ENCODE measurements at regions not wholly inside any gene's neighbourhood (a gene's known extent, or its start where the extent isn't known, plus 50 kb on each side); places are given as distances from the start of the nearest gene placed in this dataset.
"Not testable (repeated sequence)": the region's sequence is repeated elsewhere in the genome, so short reads cannot be mapped to it uniquely, and the experiment has no call there.

- Histone ChIP-seq H3K4me3 (ENCODE audit: low read length) (no peak overlapping the region), H2AFZ (ENCODE audit: low read length) (no peak overlapping the region)
- TF ChIP-seq EZH2phosphoT487 (IDR thresholded peaks at IDR 0.05; ENCODE audit: low read length) (no peak), EZH2 (optimal IDR thresholded peaks at IDR 0.05; ENCODE audit: low read depth, low read length) (no peak), CTCF (IDR thresholded peaks at IDR 0.05; ENCODE audit: low read length) (no peak)
Observed at GRCh38 chr15:31206386-31207181, 105.1 kb upstream of the TRPM1 start.

GRCh38 chr15:31207246-31207645, 105.7 kb upstream of the TRPM1 start:
- no peak overlapping the region for H3K4me2 ChIP-seq (ENCODE audit: low read depth, low read length)
- H3K4me1 ChIP-seq (ENCODE audit: low read length) = peaks cover 14% of the 10 kb centered on the region
- H3K9me2 ChIP-seq (replicated peaks; ENCODE audit: insufficient read depth, low read length) = no peaks in the 10 kb centered on the region
- H3K4me3 ChIP-seq (ENCODE audit: low read length) = no peak overlapping the region
- no peaks in the 10 kb centered on the region for H3K79me2 ChIP-seq (ENCODE audit: low read length)
- peak; percentile 35 for DNase-seq
- no peak overlapping the region for H3K9ac ChIP-seq (ENCODE audit: low read length)
- TF ChIP-seq CTCF (IDR thresholded peaks at IDR 0.05; ENCODE audit: low read length) = no peak
- H3K27ac ChIP-seq (ENCODE audit: low read length) = no peak overlapping the region
- no peaks in the 10 kb centered on the region for H3F3A ChIP-seq (ENCODE audit: insufficient read depth, low read length)
- no peaks in the 10 kb centered on the region for H3K27me3 ChIP-seq (replicated peaks; ENCODE audit: insufficient read depth, low read length)
- no peak overlapping the region for H2AFZ ChIP-seq (ENCODE audit: low read length)
- H3K9me3 ChIP-seq (replicated peaks; ENCODE audit: insufficient read depth, low read length) = no peaks in the 10 kb centered on the region
- no peaks in the 10 kb centered on the region for H3K36me3 ChIP-seq (replicated peaks; ENCODE audit: insufficient read depth, low read length)
- no peaks in the 10 kb centered on the region for H4K20me1 ChIP-seq (ENCODE audit: insufficient read depth, low read length)

More at GRCh38 chr15:31206386-31207181, 105.1 kb upstream of the TRPM1 start:
- no peaks in the 10 kb centered on the region for H3K9me3 ChIP-seq (replicated peaks; ENCODE audit: insufficient read depth, low read length)
- H3K9me2 ChIP-seq (replicated peaks; ENCODE audit: insufficient read depth, low read length) = no peaks in the 10 kb centered on the region
- no peaks in the 10 kb centered on the region for H3K79me2 ChIP-seq (ENCODE audit: low read length)
- no peaks in the 10 kb centered on the region for H3F3A ChIP-seq (ENCODE audit: insufficient read depth, low read length)
- no peaks in the 10 kb centered on the region for H3K27me3 ChIP-seq (replicated peaks; ENCODE audit: insufficient read depth, low read length)
- H3K9ac ChIP-seq (ENCODE audit: low read length) = no peak overlapping the region
- H4K20me1 ChIP-seq (ENCODE audit: insufficient read depth, low read length) = no peaks in the 10 kb centered on the region
- no peaks in the 10 kb centered on the region for H3K36me3 ChIP-seq (replicated peaks; ENCODE audit: insufficient read depth, low read length)
- no peak overlapping the region for H3K27ac ChIP-seq (ENCODE audit: low read length)
- no peak overlapping the region for H3K4me2 ChIP-seq (ENCODE audit: low read depth, low read length)
- no peak for DNase-seq
- H3K4me1 ChIP-seq (ENCODE audit: low read length) = peaks cover 19% of the 10 kb centered on the region

- not testable (repeated sequence) for H3K4me3 ChIP-seq (ENCODE audit: low read length); H3K27me3 ChIP-seq (replicated peaks; ENCODE audit: insufficient read depth, low read length); H3F3A ChIP-seq (ENCODE audit: insufficient read depth, low read length); H2AFZ ChIP-seq (ENCODE audit: low read length); H4K20me1 ChIP-seq (ENCODE audit: insufficient read depth, low read length); H3K36me3 ChIP-seq (replicated peaks; ENCODE audit: insufficient read depth, low read length); H3K9me3 ChIP-seq (replicated peaks; ENCODE audit: insufficient read depth, low read length); DNase-seq; H3K9ac ChIP-seq (ENCODE audit: low read length); H3K79me2 ChIP-seq (ENCODE audit: low read length); H3K9me2 ChIP-seq (replicated peaks; ENCODE audit: insufficient read depth, low read length); H3K4me1 ChIP-seq (ENCODE audit: low read length); H3K27ac ChIP-seq (ENCODE audit: low read length); H3K4me2 ChIP-seq (ENCODE audit: low read depth, low read length)
- TF ChIP-seq CTCF (IDR thresholded peaks at IDR 0.05; ENCODE audit: low read length) = peak; percentile 12; the same call in 1 of the 2 replicates
Observed at GRCh38 chr15:31207861-31208260, 106.3 kb upstream of the TRPM1 start.

Data from MM.1S (cell line).